ENCODE measurements at regions not wholly inside any gene's neighbourhood (a gene's known extent, or its start where the extent isn't known, plus 50 kb on each side); places are given as distances from the start of the nearest gene placed in this dataset.

- Mint-ChIP-seq H3K4me3 (no peak overlapping the region), H3K27ac (no peak overlapping the region), H3K9me3 (no peaks in the 10 kb centered on the region), H3K36me3 (ENCODE audit: low read depth) (no peaks in the 10 kb centered on the region), H3K27me3 (ENCODE audit: insufficient read depth) (peaks cover 9% of the 10 kb centered on the region), H3K4me1 (no peaks in the 10 kb centered on the region)
- Histone ChIP-seq H3K27ac (ENCODE audit: low read depth, low read length) (no peak overlapping the region), H3K4me1 (ENCODE audit: control insufficient read depth, insufficient read depth, low read length) (no peaks in the 10 kb centered on the region), H3K36me3 (ENCODE audit: control insufficient read depth, insufficient read depth, low read length) (no peaks in the 10 kb centered on the region), H3K9ac (ENCODE audit: extremely low read depth, low read length, poor library complexity, severe bottlenecking) (no peak overlapping the region), H3K27me3 (ENCODE audit: control insufficient read depth, insufficient read depth, low read length, poor library complexity, severe bottlenecking) (no peaks in the 10 kb centered on the region), H3K9me3 (ENCODE audit: control insufficient read depth, low read length) (no peaks in the 10 kb centered on the region), H3K4me3 (ENCODE audit: low read length) (no peak overlapping the region)
- no peak for TF ChIP-seq CTCF (conservative IDR thresholded peaks at IDR 0.05)
- no peak for DNase-seq
- 96 to 100% methylated on average over 1 to 5 of the region's 5 CpGs for WGBS, 2 experiments (ENCODE audit: insufficient coverage in 1 of 2, insufficient read length in 1 of 2)
Measured at GRCh38 chr1:58839846-58840835, 56.3 kb upstream of the JUN start.

DNA sequence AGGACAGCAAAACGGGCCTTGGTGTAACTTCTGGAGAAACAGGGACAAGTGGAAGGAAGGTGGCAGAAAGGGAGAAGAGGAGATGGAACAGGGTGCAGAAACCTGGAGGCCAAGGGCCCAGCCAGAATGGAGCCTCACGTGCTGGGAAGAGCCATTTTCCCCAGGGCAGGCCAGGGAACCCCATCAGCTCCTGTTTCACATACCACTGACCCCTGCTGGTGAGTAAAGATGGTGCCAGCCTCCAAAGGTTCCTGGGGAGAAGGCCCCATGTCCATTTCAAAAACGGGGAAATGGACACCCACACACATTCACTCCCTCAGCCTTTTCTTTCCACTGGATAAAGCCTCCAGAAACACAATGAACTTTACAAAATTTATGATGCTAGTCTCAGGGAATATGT, 57.6 kb upstream of the JUN start:
- H3K9me3 ChIP-seq (ENCODE audit: control insufficient read depth, low read length) = no peaks in the 10 kb centered on the region
- no peak overlapping the region for H3K27ac ChIP-seq (ENCODE audit: low read depth, low read length)
- H3K4me3 ChIP-seq (ENCODE audit: low read length) = no peak overlapping the region
- H3K27me3 ChIP-seq (ENCODE audit: control insufficient read depth, insufficient read depth, low read length, poor library complexity, severe bottlenecking) = no peaks in the 10 kb centered on the region
- TF ChIP-seq CTCF (conservative IDR thresholded peaks at IDR 0.05) = peak; percentile 79
- H3K4me1 Mint-ChIP-seq = no peaks in the 10 kb centered on the region
- H3K36me3 Mint-ChIP-seq (ENCODE audit: low read depth) = no peaks in the 10 kb centered on the region
- 78% methylated on average over 3 of the region's 3 CpGs; no CpG with 5 or more reads in 1 of the 2 experiments for WGBS, 2 experiments (ENCODE audit: insufficient coverage in 1 of 2, insufficient read length in 1 of 2)
- DNase-seq = peak; percentile 69
- H3K9me3 Mint-ChIP-seq = no peaks in the 10 kb centered on the region
- no peaks in the 10 kb centered on the region for H3K4me1 ChIP-seq (ENCODE audit: control insufficient read depth, insufficient read depth, low read length)
- H3K4me3 Mint-ChIP-seq = no peak overlapping the region
- H3K27ac Mint-ChIP-seq = no peak overlapping the region
- no peak overlapping the region for H3K9ac ChIP-seq (ENCODE audit: extremely low read depth, low read length, poor library complexity, severe bottlenecking)
- peaks cover under 1% of the 10 kb centered on the region for H3K27me3 Mint-ChIP-seq (ENCODE audit: insufficient read depth)
- no peaks in the 10 kb centered on the region for H3K36me3 ChIP-seq (ENCODE audit: control insufficient read depth, insufficient read depth, low read length)

GRCh38 chr1:58842941-58843340, 59.1 kb upstream of the JUN start:
- H3K27ac ChIP-seq (ENCODE audit: low read depth, low read length) = no peak overlapping the region
- Mint-ChIP-seq H3K9me3 (no peaks in the 10 kb centered on the region), H3K4me1 (no peaks in the 10 kb centered on the region), H3K4me3 (no peak overlapping the region), H3K27me3 (ENCODE audit: insufficient read depth) (no peaks in the 10 kb centered on the region), H3K36me3 (ENCODE audit: low read depth) (no peaks in the 10 kb centered on the region), H3K27ac (no peak overlapping the region)
- no peak for DNase-seq
- 94 to 100% methylated on average over 2 of the region's 2 CpGs for WGBS, 2 experiments (ENCODE audit: insufficient coverage in 1 of 2, insufficient read length in 1 of 2)
- TF ChIP-seq CTCF (conservative IDR thresholded peaks at IDR 0.05) = no peak
- H3K4me3 ChIP-seq (ENCODE audit: low read length) = no peak overlapping the region
- no peaks in the 10 kb centered on the region for H3K4me1 ChIP-seq (ENCODE audit: control insufficient read depth, insufficient read depth, low read length)
- no peak overlapping the region for H3K9ac ChIP-seq (ENCODE audit: extremely low read depth, low read length, poor library complexity, severe bottlenecking)
- H3K9me3 ChIP-seq (ENCODE audit: control insufficient read depth, low read length) = no peaks in the 10 kb centered on the region
- H3K27me3 ChIP-seq (ENCODE audit: control insufficient read depth, insufficient read depth, low read length, poor library complexity, severe bottlenecking) = no peaks in the 10 kb centered on the region
- H3K36me3 ChIP-seq (ENCODE audit: control insufficient read depth, insufficient read depth, low read length) = no peaks in the 10 kb centered on the region

All from endodermal cell (in vitro differentiated cells).